Stimulated activated CD4-positive, alpha-beta T cell treated with anti-CD3 and anti-CD28 coated beads, Interleukin-12 subunit alpha, Interleukin-12 subunit beta, amount 100 ng/mL, for 48 hours (primary cell): ENCODE measurements at regions not wholly inside any gene's neighbourhood (a gene's known extent, or its start where the extent isn't known, plus 50 kb on each side); places are given as distances from the start of the nearest gene placed in this dataset.
A peak's percentile ranks its signal among the peaks of the same experiment; 100 is the strongest.
"Not testable (repeated sequence)": the region's sequence is repeated elsewhere in the genome, so short reads cannot be mapped to it uniquely, and the experiment has no call there.

ENCODE experiments used
- DNase-seq, 3 donors: peaks; one replicate each; pipeline ENCODE4 v3.0.0-alpha.2; 2020; ENCODE audit warnings: low read depth in 2 of 3, low spot score in 1 of 3

DNA sequence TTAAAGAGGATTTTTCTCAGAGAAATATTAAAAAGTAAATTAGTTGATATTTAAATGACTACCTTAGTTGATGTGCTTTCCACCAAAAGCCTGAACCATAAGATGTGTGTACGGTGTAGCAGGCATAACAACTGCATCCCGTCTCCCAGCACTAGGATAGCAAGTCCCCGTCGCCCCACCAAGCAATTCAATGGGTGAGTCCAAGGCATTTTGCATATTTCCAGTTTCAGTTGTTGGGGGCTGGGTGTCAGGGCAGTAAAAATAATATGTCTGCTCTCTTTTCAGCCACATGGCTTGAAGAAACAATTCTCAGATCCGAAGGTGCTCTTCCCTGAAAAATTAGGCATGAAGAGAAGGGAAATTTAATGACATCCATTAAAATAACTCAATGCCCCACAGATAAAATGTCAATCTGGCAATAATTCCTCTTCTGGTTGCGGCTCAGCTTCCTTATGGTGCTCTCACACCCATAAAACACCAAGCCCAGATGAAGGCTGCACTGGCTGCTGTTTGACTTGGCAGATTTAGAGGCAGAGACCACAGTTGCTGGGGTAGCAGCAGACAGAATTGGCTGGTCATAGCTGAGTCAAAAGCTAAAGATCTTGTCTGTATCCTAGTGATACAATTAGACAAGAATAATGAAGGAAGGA is 124.4 kb upstream of the ADCY2 start:
- DNase-seq: no peak

DNA sequence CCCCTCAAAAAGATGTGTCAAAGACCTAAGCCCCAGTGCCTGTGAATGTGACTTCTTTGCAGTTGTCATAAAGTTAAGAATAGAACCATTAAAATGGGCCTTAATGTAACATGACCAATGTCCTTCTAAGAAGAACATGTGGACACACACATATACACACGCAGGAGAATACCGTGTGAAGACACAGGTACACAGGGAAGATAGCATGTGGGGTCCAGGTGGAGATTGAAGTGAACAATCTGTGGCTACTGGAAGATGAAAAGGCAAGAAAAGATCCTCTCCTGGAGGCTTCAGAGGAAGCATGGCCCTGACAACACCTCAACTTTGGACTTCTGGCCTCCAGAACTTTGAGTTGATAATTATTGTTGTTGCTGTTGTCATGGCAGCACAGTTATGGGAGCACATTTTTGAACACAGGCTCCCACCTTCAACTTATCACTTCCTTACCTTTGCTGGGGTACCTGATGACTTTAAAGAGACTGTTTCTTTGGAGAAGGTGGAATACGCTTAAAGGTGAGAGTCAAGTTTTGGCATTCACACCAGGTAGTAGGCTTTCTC is 123.5 kb upstream of the ADCY2 start:
- DNase-seq: no peak

DNA sequence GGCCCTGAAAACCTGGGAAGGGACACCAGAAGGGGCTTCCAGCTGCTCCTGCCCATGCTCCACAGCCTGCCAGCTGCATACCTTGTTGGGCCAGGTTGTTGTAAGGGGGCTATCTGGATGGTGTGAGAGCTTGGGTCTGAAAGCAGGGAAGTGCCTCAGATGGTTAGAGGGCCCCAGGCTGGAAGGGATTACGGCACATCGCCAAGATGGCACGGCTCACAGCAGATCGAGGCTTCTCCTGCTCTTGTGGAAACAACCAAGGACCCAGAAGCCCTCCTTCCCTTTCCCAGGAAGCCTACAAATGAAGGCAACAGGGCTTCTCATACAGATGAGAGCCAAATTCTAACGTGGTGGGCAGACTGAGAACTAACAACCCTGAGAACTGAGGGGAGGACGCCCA is 121.7 kb upstream of the ADCY2 start:
- no peak for DNase-seq

DNA sequence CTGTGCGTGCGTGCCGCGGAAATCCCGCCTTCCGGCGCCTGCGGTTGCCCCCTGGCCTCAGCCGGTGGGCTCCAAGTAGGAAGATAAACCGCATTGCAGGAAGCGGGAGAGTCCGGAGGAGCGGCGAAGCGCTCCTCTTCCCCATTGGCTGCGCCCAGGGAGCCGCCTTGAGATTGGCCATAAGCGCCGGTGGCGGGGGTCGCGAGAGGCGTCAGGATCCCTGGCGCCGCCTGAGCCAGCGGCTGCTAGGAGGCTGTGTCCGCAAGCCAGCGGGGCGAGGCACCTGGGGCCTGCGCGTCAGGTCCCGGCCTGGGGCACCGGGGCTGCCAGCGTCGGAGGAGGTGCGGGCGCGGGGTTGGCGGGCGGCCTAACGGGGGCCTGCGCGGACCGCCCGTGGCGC is 106.3 kb upstream of the ADCY2 start:
- DNase-seq: not testable (repeated sequence)

DNA sequence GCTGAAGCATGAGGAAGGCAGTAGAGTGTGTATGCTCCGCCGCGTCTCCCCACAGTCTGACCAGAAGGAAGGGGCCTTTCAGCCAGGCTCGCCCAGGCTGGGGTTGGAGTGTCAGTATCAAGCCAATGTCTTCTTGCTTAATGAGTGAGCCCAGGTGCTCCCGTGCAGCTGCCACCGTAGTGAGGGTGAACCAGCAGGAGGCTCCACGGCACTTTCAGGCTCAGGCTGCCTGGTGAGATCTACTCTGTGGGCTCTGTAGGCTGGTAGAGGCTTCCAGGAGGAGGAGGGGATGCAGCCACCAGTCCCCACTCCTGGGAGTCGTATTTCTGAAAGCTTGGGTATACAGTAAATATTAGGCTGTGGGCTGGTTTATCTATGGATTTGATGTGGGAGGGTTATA is 98.1 kb upstream of the ADCY2 start:
- DNase-seq: not testable (repeated sequence)

DNA sequence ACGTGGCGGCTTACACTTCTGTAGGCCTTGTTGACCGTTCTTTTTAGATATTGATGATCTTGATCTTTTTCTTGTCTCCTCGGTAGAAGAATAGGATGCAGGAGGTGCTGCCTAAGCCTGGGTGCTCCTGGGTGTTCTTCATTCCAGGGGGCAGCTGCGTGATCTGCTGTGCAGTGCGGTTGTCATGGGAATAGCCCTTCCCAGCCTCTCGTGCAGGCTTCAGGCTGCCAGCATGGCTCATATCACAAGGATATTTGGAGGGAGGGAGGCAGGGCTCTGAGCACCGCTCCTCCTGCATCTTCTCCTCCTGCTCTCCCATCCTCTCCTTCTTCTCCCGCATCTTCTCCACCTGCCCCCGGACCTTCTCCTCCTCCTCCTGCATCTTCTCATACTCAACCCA is 96.2 kb upstream of the ADCY2 start:
- DNase-seq: not testable (repeated sequence)

DNA sequence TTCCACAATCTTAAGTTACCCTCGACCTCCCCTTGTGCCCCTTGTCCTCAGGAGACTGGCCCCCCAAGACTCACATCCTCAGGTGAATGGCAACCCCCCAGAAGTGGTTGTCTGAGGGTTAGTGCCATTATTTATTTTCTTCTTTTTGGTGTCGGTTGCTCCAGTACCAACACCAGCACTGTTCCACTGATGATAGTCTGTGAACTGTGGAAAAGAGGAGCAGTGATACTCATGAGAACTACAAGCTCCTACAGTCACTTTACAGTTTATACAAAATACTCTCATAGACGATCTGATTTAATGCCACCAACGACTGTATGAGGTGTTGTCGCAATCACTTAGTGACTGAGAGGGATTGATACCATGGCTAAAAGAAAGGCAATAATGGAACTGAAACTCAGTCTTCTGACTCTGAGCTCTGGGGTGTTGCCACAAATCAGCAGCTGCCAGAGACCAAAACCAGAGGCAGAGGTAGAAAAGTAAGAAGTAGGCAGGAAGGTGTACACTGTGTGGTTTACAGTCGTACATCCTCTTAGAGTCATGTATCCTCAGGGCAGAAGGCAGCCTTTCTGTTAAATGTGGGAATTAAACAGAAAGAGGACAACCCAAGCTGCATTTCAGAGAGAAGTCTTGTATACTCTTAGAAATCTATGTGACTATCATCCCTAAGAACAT is 90.8 kb upstream of the ADCY2 start:
- DNase-seq: not testable (repeated sequence)

DNA sequence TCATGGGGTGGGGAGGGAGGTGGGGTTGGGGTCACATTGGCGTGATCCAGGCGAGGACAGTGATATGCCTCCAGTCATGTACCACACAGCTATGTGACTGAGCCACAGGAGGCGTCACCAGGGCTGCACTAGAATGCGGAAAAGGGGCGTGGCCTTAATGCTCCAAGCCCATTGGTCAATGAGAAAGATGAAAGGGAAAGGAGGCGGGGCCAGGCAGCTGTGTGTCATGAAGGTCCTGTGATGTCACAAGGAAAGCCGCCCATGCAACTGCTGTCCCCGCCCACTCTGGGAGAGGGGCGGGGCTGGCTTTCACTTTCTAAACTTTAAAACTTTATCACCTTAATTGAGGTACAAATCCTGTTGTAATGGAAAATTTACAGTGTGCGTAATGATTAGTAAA is 89.4 kb upstream of the ADCY2 start:
- DNase-seq: peak in 2 of 3 donors; percentile 0 to 9

DNA sequence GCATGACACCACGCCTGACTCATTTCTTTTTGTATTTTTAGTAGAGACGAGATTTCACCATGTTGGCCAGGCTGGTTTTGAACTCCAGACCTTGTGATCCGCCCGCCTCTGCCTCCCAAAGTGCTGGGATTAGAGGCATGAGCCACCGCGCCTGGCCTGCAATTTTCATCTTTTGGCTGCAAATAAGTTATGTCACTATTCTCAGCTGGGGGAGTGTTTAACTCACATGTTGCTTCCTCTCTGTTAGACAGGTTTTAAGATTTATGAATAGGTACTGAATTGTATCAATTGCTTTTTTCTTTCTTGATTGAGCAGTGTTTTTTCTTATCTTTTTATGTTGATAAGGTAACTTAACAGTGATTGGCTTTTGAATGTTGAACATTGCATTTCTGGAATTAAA is 88.2 kb upstream of the ADCY2 start:
- not testable (repeated sequence) for DNase-seq

DNA sequence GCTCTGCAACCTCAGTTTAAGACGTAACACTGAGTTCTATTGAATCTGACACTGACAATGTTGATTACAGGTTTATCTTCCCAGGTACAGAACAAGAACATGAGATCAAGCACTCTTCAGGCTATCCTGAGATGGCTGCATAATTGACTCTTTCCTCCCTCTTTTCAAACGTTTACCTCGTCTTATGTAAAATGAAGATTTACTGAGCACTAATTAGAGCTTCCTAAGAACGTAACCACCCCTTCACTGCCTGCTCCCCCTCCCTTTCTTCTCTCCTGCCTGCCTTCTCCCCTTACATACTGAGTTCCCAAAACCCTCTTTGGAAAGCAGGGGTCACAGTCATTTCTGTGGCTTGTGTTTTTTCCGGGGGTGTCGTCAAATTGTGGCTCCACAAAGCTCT is 86.2 kb upstream of the ADCY2 start:
- not testable (repeated sequence) for DNase-seq

DNA sequence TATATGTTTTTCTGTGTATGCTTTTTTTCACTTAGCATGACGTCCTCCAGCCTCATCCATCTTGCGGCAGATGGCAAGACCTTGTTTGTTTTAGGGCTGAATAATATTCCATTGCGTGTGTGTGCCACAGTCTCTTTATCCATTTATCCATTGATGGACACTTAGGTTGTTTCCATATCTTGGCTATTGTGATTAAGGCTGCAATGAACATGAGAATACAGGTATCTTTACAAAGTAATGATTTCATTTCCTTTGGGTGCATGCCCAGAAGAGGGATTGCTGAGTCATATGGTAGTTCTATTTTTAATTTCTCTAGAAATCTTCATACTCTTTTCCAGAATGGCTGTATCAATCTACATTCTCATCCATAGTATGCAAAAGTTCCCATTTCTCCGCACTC is 85.3 kb upstream of the ADCY2 start:
- DNase-seq: not testable (repeated sequence)

DNA sequence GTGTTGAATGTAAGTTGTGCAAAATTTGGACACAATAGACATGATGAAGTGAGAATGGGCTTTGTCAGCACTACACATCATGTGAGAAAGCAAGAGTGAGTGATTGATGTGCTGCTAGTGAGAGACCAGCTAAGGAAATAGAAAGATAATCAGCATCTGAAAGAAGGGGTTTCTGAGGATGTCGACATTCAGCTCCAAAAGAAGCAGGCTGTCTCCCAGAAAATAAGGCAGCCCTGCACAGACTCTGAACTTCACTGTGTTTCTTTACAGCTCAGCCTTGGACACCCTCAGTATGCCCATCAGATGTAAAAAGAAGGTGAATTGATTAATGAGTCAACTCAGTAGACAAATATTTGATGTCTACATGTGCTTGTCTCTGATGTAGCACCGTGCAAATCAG is 80.8 kb upstream of the ADCY2 start:
- DNase-seq: no peak

DNA sequence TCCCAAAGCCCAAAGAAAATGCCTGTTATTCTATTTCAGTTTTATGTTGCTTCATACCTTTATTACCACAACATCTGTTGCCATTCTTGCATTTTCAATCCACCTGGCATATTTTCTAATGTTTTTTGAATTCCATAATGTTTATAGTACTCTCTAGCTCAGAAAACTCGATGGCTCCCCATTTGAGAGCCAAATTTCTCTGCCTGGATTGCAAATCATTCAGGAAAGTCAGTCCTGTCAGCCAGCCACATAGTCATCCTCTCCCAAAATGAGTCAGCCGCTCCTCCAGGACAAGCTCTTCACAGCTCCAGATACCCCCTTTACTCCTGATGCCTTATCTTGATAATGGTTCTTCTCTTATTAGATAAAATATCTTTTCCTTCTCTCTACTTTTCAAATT is 78.2 kb upstream of the ADCY2 start:
- no peak for DNase-seq

DNA sequence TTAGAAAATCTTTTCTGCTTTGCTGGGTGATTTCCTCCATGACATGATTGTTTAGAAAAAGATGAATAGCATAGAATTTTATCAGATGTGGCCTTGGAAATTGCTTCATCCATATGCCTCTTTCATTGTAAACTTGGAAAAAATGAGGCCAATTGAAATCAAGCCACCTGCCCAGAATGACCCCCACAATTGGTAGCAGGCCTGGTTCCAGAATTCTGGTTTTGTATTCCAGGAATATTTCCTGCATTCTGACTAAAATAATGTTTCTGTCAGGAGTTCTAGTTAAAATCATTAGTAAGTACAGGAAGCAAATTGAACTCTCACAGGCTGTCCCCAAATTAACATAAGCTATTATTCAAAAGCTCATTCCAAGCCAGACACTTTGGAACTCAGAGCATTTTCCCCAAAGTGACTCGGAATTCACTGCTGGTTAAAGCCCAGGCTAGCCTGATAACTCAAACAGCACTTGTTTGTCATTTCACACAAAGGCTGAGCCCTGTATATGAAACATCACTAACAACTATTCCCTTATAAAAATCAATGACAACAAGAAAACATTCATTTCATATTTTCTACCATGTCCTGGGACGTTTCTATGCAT is 75.1 kb upstream of the ADCY2 start:
- DNase-seq: no peak

DNA sequence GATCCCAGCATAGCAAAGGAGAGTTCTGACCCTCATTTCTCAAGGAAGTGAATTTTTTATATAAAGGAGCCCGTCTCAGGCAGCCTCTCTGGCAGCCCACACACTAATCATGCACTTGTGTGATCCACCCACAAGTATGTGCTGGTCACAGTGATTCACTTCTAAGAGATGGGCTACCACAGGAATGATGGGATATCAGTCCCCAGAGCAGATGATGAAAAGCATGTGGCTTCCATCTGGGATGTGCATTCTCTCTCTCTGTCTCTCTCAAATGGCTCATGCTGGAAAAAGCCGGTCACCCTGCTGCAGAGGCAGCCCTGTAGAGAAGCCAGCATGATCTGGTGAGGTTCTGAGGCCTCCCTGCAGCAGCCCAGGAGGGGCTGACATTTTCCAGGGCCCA is 74.2 kb upstream of the ADCY2 start:
- DNase-seq: no peak

DNA sequence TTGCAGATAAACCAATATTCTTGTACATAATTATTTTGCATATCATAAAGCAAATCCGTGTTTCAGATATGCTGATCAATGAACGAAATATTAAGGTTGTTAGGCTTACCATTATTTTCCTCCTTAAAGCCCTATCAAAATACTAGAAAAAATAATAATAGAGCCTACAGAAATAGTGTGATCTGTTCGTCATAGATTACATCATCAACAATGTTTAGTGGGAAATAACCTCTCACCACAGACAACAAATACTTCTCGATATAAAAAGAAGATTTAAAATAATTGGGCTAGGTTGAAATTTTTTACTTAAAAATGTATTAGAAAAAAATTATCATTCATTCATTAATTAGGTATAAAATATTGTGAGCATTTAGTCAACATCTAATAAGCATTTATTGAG is 71.0 kb upstream of the ADCY2 start:
- no peak for DNase-seq

DNA sequence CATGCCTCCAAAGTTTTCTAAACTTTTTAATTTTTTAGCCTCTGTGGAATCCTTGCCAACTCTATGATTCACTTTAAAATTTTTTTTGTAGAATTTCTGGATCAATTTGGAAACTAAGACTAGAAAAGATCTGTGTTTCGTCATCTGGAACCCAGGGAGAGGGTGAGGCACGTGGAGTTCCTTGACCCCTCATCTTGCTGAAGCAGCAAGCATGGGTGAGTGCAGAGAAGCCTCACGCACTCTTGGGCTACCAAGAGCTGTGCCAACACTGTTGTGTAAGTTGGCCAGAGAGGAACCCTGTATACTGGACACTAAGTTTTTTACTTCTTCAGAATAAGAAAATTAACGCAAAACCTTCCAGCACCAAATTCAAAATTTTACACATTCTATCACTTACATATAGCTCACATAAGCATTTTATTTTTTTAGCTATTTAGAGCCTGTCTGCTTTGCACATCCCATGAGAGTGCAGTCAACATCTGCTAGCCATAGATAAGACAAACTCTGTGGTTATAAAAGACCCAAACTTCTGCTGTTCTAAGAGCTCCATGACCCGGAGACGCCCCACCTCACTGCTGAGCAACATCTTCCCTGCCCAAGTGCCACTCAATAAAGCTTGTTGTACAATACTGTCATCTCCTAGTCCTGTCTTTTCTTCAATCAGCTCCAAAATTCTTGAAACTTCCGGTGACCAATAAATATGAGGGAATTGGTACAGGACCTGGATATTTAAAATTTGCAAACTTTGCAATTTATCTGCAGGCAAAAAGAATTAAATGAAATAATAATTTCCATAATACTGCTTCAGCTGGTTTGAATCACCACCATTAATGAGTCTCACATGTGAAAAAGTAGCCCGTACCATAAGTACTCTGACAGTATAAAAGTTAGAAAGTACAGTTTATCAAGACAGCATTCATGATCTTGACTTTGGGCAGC is 69.7 kb upstream of the ADCY2 start:
- DNase-seq: no peak

DNA sequence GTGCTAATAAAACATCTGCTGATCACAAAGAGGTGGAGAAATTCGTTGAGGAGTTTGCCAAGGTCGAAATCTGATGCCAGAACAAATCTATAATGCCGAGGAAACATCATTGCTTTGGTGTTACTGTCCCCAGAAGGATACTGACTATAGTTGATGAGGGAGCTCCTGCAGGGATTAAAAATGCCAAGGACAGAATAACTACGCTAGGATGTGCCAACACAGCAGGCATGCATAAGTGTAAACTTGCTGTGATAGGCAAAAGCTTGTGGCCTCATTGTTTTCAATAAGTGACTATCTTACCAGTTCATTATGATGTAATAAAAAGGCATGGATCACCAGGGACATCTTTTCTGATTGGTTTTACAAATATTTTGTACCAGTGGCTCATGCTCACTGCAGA is 66.8 kb upstream of the ADCY2 start:
- no peak for DNase-seq

DNA sequence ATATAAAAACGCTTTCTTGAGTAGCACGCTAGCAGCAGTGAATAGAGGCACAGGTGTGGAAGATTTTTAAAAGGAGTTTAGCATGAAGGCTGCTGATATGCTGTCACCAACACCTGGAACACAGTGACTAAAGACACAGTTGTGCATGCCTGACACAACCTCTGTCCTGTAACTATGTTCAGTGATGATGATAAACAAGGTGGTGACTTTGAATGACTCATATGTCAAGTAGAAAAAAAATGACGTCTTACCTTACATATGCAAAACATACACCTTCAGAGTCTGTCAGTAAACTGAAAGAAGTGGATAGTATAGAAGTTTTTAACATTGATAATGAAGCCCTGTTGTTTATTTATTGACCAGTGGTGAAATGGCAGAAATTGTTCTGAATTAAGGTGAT is 66.2 kb upstream of the ADCY2 start:
- DNase-seq: no peak

DNA sequence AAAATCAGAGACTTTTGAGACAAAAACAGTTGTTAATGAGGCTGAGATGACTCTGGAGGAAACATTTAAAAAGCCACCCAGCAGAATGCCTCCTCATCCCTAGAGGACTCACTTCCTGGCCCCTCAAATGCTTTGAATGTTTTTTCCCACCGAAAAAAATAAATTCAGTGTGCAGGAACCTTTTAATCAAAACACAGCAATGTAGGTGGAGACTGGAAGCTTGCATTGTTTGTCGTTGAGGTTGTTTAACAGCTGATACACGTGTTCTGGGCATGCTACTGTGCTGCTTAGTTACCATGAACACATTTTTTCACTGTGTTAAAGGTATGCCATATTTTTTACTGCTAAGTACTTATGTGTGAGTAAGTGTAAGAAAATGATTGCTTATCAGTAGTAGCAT is 65.7 kb upstream of the ADCY2 start:
- DNase-seq: no peak

DNA sequence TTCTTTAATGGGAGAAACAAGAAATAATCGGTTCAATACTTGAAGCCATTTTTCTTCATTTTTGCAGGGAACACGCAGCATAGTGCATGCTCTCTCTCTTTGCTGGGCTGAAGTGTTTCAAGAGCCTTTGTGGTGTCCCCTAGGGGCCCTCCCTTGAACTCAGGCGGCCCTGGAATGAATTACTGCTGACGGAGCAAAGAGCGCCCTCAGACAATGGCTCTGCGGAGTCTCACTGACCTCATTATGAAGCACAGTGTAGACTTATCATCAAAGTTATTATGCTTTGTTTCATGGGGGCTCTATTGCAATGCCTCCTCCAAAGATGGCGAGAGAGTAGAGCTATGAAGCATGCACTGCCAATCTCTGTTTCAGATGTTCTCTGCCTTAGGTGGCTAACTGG is 64.8 kb upstream of the ADCY2 start:
- no peak for DNase-seq
